A204.1 (cell line): ENCODE measurements at regions not wholly inside any gene's neighbourhood (a gene's known extent, or its start where the extent isn't known, plus 50 kb on each side); places are given as distances from the start of the nearest gene placed in this dataset.

Experiments used
- FAIRE-seq: peaks from 2 replicates; lab custom pipeline; 2012; peaks lifted over from hg19 to GRCh38; lab: Jason Lieb, UNC

- no peak for FAIRE-seq
These were observed 138.9 kb downstream of the PTH2R start for GRCh38 chr2:208545403-208546042.

- FAIRE-seq, result no peak
These were observed 139.5 kb downstream of the PTH2R start for GRCh38 chr2:208546107-208546506.

DNA sequence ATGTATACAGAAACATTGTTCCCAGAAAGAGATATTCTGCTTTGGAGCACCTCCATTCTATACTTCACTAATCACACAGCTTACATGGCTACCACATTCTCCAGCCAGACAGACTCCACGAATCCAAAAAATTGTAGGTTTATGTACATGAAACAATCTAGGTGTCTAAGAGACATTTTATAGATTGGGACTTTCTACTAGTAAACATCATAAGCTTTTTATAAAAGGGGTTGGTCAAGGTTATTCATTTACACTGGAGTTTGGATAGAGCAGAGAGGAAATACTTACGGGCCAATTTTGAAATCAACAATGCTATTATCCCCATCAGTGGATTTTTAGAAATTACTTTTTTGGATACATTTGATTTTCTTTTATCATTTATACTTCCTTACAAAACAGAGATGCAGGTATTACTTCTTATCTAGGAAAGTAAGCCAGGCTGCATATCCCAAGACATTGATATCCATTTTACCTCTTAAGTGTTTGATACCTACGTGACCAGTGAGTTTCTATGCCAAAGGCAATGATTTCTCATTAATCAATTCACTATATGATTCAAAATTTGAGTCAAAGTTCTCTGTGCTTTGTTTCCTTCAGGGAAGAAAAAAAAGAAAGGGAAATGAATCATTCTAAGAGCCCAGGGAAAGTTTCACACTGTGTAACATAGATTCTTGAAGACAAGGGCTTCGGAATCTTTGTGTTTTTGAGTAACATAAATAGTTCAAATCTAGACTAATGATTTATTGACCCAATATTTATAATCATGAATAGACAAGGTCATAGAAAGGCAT, 140.5 kb downstream of the PTH2R start:
- FAIRE-seq, result no peak

DNA sequence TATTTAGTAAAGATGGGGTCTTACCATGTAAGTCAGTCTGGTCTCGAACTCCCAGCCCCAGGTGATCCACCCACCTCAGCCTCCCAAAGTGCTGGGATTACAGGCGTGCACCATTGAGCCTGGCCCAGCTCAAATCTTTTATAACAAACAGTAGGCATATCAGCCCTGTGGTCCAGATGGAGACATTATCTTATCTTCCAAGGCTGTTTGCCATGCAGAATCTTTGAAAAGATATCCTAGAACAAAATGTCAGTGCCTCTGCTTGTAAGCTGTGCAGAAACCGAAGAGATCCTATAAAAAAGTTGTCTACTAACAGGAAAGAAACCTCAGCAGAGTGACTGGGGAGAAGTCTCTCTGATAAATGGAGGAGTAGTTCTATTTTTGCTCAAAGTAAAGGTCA, 142.1 kb downstream of the PTH2R start:
- FAIRE-seq, result no peak

DNA sequence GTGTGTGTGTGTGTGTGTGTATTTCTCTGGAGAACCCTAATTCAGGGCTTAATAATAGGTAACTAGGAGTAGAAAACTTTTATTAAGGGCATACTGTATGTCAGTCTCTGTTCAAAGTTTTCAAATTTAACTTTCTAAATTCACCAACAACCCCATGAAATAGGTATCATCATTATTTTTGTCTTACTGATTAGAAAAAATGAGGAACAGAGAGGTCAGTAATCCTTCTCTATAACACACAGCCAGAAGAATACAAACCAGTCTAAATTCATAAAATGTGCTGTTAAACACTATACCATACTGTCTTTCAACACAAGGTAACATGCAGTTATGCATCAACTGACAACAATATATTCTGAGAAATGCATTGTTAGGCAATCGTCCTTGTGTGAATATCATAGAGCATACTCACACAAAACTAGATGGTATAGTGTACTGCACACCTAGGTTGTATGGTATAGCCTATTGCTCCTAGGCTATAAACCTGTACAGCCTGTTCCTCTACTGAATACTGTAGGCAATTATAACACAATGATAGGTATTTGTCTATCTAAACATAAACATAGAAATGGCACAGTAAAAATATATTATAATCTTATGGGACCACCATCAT, 143.1 kb downstream of the PTH2R start:
- FAIRE-seq, result no peak

DNA sequence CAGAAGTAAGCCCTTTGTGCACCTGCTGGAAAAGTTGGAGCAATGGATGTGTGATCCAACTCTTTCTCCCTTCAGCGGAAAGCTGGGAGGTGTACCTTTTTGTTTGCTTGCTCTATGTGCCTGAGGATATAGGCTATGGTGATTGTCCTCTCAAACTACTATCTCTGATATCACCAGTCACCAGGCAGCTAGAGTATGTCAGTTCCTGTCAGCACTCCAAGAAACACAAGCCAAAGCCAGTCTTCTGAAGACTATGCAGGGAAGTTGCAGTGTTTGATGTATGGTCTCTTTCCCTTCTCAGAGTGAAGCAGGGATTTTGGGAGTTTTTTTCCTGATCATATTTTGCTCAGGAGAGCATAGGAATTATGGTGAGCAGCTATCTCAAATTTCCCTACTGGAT, 146.4 kb downstream of the PTH2R start:
- FAIRE-seq, result no peak

DNA sequence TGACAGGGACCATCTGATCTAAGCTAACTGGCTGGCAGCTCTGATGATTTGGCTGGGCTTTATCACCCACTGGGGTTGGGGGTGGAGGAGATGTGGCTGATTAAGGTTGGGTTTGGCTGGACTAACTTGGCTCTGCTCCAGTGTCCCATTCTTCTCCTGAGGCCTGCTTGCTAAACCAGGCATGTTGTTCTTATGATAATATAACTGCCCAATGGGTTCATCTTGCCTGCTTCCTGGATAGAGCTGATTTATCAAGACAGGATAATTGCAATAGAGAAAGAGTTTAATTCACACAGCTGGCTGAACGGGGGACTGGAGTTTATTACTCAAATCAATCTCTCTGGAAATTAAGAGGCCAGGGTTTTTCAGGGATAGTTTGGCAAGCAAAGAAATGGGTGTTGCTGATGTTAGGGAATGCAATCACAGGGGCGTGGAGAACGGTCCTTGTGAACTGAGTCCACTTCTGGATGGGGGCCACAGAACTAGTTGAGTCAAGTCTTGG, 150.4 kb downstream of the PTH2R start:
- FAIRE-seq, result no peak

DNA sequence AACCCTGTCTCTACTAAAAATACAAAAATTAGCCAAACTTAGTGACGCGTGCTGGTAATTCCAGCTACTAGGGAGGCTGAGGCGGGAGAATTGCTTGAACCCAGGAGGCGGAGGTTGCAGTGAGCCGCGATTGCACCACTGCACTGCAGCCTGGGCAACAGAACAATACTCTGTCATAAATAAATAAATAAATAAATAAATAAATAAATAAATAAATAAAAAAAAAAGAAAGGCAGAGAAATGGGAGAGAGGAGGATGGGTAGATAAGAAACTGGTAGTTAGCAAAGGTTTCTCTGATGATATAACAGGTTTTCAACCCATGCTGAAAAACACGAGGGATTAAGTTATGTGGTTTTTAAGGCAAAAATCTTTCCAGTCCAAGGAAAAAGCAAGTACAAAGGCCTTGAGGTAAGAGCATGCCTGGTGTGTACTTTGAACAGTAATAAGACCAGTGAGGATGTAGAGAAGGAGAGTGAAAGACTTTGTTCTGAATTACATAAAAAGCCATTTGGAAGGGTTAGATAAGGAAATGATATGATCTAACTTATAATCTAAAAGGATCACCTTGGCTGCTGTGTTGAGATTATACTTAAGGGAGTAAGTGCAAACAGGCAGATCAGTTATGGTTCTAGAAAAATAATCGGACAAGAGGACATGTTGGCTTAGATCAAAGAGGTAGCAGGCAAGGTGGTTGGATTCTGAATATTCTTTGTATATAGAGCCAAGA, 159.3 kb downstream of the PTH2R start:
- FAIRE-seq, result no peak

DNA sequence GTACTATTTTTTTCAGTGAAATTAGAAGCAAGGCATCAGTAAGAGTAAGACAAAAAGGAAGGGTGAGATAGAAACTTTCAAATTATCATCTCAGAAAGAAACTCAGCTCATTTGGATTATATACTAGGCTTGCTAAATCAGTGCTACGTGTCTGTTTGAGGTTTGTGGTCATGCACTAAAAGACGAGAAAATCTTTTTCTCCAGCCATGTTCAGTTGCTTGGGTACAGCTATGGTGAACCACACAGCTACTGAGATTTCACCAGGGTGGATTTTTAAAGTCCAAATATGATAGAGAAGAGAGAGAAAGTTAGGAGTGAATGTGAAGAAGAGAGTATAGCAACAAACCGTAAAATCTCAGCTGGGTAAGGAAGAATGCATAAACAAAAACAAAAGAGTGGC, 161.6 kb downstream of the PTH2R start:
- no peak for FAIRE-seq

DNA sequence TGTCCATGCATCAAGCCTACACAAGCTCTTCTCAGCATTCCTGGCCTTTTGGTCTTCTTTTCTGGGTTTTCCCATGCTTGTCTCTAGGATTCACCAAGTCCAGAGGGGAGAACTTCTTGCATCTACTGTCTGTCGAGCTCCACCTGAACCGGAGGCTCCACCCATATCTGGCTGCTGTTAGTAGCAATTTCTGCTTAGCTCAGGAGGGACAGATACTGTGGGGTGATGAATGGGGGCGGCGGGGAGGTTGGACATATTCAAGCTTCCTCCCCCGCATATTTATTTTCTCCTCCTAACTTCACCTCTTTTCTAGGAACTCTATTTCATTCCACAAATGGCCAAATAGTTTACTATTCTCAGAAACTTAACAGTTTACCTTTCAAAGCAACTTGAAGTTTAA, 163.5 kb downstream of the PTH2R start:
- no peak for FAIRE-seq

DNA sequence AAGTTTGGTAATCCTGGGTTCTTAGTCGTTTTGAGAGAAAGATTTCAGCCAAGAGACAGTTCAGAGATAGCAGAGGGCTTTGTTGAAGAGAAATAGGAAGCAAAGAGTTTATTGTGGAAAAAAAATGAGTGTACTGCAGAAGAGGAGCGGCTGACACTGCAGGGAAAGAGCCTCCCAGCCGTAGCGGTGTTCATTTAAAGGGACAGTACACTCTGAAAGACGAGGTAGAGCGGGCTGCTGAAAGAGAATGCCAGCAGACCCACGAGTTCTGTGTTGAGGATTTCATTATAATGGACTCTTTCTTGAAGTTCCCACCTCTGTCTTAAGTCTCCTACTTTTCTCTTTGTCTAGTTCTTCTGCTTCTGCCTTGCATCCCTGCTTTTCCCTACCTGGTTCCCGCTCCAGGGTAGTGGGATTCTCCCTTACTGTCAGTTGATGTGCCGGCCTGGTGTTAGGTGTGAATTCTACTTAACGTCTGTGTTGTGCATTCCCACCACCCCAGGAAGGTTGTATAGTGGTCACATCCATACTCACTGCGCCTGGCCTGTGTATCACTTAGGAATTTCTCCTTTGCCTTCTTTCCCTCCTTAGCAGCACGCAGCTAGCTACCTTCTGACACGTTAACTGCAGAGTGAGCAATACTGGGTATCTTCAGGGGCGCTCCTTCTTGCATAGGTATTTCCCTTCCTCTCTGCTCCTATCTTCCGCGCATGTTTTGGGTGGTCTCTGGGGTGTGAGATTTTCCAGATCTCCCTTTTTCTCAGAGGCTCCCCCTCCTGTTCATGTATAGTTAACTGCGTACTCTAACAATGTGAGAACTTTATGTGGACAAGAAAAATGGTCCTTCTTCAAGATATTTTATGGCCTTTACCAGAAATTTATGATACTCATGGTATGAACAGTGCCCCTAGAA, 164.5 kb downstream of the PTH2R start:
- FAIRE-seq, result no peak

- FAIRE-seq, result no peak
These were observed 165.2 kb downstream of the PTH2R start for GRCh38 chr2:208571764-208572131.

DNA sequence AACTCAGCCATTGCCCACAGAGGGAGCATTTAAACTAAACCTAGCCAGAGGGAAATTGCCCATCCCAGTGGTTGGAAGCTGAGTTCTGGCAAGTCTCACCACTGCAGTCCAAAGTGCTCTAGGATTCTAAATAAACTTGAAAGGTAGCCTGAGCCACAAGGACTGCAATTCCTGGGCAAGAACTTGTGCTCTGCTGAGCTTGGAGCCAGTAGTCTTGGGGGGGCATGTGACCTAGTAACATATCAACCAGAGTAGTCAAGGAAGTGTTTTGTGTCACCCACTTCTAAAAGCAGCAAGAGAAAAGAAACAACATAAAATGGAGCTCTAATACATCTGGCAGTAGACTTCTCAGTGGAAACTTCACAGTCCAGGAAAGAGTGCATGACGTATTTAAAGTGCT, 167.0 kb downstream of the PTH2R start:
- no peak for FAIRE-seq

GRCh38 chr2:208579678-208580077, 173.1 kb downstream of the PTH2R start:
- FAIRE-seq, result no peak

- no peak for FAIRE-seq
These were observed 177.9 kb downstream of the PTH2R start for GRCh38 chr2:208584378-208584985.

DNA sequence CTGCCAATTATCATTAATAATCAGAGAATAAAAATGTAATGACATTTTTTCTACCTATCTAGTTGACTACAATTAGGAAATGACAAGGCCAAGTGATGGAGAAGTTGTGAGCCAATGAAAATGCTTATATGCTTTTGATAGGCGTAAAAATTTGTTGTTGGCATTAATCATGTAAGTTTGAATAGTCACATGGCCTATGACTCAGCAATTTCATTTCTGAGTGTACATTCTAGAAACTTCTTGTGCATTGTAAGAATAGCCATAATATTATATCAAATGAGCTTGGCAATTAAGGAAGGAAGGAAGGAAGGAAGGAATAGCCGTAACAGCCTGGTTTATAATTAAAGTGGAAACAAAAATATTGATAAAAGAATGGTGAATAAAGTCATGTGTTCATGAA, 179.9 kb downstream of the PTH2R start:
- FAIRE-seq, result no peak

- no peak for FAIRE-seq
These were observed 188.2 kb downstream of the PTH2R start for GRCh38 chr2:208594642-208595385.

- FAIRE-seq, result no peak
These were observed 189.0 kb downstream of the PTH2R start for GRCh38 chr2:208595386-208596275.

GRCh38 chr2:208607694-208608093, 201.1 kb downstream of the PTH2R start:
- FAIRE-seq, result no peak
